ENCODE measurements at regions not wholly inside any gene's neighbourhood (a gene's known extent, or its start where the extent isn't known, plus 50 kb on each side); places are given as distances from the start of the nearest gene placed in this dataset.
"Not testable (repeated sequence)": the region's sequence is repeated elsewhere in the genome, so short reads cannot be mapped to it uniquely, and the experiment has no call there.

DNA sequence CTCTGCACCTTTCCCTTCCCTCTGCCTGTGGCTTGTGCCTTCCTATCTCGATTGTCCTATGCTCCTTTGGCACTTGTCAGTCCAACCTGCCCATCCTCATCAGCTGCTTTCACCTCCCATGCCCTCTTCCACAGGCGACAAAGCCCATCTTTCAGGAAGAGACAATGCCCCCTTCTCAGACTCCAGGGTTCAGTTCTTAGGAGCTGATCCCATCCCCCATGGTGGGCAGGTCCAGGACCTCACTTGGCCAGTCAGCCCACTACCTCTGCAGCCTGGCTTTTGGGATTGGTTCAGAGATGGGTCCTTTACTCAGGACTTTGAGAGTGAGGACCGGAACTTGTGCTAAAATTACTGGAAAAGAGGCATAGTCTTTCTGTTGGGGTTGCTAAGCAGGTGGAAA is 74.0 kb upstream of the NANOS1 start:
- Mint-ChIP-seq H3K27me3 (peaks cover 23% of the 10 kb centered on the region), H3K4me3 (no peak overlapping the region), H3K27ac (no peak overlapping the region), H3K36me3 (no peaks in the 10 kb centered on the region), H3K4me1 (no peaks in the 10 kb centered on the region), H3K9me3 (no peaks in the 10 kb centered on the region)
- no peak for ATAC-seq

DNA sequence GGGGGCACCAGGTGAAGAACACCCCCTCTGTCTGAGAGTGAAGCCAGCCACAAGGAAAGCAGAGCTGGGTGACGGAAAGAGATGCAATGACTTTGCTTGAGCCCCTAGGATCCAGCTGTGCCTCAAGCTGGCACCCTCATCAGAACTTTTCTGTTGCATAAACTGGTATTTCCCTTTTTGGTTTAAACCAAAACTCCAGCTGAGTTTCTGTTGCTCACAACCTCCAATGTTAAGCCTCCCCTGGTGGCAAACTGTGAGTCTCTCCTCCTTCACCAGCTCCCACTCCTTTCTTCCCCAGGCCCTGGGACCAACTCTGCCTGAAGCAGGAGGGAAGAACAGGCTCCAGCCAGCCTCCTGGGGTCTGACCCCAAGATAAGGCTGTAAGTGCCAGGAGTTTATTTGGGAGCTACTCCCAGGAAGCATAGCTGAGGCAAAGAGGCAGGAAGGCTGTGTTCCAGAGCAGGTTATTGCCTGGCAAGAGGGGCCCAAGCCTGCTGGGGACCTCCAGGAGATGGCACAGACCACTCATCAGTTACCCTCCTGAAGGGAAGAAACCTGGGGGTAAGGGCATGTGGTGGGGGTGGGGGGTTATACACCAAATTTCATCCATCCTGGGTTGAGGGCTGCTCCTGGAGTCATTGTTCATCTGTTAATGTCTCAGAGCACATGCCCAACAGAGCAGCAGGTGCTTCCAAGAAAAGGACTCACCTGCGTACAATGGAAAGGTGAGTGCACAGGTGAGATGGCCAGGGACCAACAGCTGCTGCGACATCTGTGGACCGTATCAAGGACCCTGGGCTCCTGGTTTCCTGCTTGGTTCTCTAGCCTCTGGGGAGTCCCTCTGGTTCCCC is 73.3 kb upstream of the NANOS1 start:
- Mint-ChIP-seq H3K27ac (no peak overlapping the region), H3K36me3 (no peaks in the 10 kb centered on the region), H3K4me3 (no peak overlapping the region), H3K9me3 (no peaks in the 10 kb centered on the region), H3K27me3 (peaks cover 23% of the 10 kb centered on the region), H3K4me1 (no peaks in the 10 kb centered on the region)
- no peak for ATAC-seq

DNA sequence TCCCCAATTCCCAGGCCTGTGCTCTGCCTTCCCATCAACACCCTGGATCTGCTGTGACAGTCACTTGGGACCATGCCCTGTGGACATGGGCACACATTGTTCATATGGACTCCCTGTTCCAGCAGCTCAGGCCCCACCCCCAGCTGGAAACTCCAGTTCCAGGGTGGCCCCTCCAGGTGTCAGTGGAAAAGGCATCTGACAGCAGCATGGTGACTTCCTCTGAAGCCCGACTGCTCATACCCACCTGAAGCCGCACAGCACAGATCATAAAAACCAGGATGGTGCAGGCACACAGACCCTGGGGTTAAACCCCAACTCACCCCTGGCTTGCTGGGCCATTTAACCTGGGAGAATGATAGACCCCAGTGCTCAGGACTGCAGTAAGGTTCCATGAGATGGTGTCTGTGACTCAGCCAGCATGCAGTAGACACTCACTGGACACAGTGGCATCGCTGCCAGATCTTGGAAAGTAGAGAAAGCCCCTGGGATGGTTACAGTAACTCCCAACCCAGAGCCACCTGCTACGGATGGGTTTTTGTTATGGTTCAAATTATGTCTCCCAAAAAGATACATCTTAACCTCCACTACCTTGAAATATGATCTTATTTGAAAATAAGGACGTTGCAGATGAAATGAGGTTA is 72.6 kb upstream of the NANOS1 start:
- Mint-ChIP-seq H3K36me3 (no peaks in the 10 kb centered on the region), H3K4me3 (no peak overlapping the region), H3K27ac (no peak overlapping the region), H3K4me1 (no peaks in the 10 kb centered on the region), H3K27me3 (peaks cover 23% of the 10 kb centered on the region), H3K9me3 (no peaks in the 10 kb centered on the region)
- no peak for ATAC-seq

DNA sequence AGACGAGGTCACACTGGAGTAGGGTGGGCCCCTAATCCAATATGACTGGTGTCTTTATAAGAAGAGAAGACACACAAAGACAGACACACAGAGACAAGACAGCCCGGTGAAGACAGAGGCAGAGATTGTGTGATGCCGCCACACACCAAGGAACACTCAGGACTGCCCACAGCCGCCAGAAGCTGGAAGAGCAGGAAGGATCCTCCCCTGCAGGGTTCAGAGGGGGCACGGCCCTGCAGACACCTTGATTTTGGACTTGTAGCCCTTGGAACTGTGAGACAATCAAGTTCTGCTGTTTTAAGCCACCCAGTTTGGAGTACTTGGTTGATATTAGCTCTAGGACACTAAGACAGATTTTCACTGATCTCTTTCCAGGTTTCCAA is 72.1 kb upstream of the NANOS1 start:
- no peak for ATAC-seq
- Mint-ChIP-seq H3K36me3 (no peaks in the 10 kb centered on the region), H3K4me1 (no peaks in the 10 kb centered on the region), H3K9me3 (no peaks in the 10 kb centered on the region), H3K27me3 (peaks cover 23% of the 10 kb centered on the region), H3K4me3 (no peak overlapping the region), H3K27ac (no peak overlapping the region)

DNA sequence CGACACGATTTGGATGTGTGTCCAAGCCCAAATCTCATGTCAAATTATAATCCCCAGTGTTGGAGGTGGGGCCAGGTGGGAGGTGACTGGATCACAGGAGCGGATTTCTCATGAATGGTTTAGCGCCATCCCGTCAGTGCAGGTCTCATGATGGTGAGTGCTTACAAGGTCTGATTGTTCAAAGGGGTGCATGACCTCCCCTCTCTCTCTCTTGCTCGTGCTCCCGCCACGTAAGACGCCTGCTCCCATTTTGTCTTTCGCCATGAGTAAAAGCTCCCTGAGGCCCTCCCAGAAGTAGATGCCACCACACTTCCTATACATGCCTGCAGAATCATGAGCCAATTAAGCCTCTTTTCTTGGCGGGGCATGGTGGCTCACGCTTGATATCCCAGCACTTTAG is 71.5 kb upstream of the NANOS1 start:
- Mint-ChIP-seq H3K9me3 (no peaks in the 10 kb centered on the region), H3K4me3 (no peak overlapping the region), H3K4me1 (no peaks in the 10 kb centered on the region), H3K27ac (no peak overlapping the region), H3K36me3 (no peaks in the 10 kb centered on the region), H3K27me3 (peaks cover 24% of the 10 kb centered on the region)
- no peak for ATAC-seq

DNA sequence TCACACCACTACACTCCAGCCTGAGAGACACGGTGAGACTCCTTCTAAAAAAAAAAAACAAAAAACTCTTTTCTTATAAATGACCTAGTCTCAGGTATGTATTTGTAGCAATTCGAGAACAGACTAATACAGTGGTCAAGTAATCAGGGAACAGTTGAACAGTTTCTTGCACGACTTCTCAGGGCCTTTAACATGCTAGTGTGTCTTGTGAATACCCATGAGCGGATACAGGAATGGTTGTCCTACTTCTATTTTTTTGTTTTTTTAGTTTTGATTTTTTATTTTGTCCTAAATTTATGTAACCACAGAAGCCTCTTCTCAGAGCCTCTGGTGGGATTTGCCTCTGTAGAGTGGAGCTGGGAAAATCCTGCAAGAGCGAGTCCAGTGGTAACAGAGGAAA is 71.0 kb upstream of the NANOS1 start:
- no peak for ATAC-seq
- Mint-ChIP-seq H3K4me3 (no peak overlapping the region), H3K9me3 (no peaks in the 10 kb centered on the region), H3K27ac (no peak overlapping the region), H3K27me3 (peaks cover 24% of the 10 kb centered on the region), H3K4me1 (no peaks in the 10 kb centered on the region), H3K36me3 (no peaks in the 10 kb centered on the region)

DNA sequence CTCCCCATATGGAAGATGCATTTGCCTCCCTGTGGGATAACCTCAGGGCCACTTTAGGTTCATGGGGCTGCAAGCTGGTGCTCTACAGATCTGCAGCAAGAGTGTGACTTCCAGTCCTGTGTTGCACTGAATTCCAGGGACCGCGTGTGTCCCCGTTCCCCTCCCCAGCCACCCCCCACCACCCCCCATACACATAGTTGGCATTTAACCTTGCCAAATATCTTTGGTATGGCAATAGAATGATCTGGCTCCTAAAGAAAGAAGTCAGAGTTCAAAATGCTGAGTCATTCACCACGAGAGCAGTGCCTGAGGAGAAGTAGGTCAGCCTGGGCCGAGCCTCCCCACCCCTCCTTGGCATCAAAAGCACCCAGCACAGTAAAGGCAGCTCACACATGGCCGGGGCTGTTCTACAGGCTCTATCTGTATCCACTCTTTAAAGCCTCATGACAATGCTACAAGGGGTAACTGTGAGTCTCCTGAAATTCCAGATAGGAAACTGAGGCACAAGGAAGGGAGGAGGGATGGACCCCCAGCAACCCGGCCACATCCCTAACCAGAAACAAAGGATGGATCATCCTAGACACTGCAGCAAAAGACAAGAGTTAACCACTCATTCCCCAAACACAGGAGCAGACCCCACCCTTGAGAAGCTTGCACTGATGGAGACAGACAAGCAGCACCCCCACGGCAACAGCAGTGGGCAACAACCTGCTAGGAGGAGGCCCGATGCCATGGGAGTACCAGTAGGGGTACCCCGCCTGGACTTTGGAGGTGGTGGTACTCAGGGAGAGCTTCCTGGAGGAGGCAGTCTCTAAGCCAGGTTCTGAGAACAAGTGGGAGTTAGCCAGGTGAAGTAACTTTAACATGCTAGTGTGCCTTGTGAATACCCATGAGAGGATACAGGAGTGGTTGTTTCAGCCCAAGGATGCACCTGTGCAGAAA is 70.3 kb upstream of the NANOS1 start:
- Mint-ChIP-seq H3K9me3 (peaks cover 2% of the 10 kb centered on the region), H3K27ac (no peak overlapping the region), H3K36me3 (no peaks in the 10 kb centered on the region), H3K4me3 (no peak overlapping the region), H3K27me3 (peaks cover 25% of the 10 kb centered on the region), H3K4me1 (no peaks in the 10 kb centered on the region)
- no peak for ATAC-seq

DNA sequence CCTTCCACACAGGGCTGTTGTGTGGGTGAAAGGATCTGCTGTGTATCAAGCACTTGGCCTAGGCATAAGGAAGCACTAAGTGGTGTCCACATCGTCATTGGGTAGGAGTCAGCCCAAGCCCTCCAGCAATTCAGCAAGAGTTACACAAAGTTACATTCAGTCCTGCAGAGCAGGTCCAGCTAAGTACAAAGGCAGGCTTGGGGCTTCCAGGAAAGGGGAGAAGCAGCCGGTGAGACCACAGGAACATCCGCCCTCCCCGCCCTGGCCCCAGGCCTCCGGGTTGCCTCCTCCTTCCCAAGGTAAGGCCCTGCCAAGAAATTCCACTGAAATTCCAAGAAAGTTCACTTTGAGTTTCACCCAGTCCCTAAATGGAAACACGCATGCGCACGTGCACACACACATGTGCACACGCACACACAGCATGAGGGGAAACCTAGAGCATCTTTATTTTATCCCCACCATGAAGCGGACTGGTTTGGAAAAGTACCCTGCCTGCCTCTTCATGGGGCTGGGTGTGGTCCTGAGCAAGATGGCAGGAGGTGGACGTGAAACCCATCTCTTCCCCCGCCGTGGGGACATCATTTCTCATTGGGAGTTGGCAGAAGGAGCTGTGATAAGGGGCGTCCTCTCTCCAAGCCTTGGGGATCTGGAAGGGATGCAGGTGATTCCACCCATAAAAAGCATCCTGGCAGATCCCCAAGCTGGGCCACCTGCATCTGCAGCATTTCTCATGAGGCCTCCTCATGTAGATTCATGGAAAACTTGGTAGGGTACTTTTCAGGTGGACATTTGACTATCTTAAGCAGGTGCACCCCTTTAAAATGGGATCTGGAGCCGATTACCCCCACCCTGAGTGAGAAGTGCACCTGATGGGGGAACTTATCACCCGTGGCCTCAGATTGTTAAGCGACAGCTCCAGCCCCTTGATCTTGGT is 69.1 kb upstream of the NANOS1 start:
- ATAC-seq = no peak
- Mint-ChIP-seq H3K27me3 (peaks cover 29% of the 10 kb centered on the region), H3K36me3 (no peaks in the 10 kb centered on the region), H3K4me3 (no peak overlapping the region), H3K9me3 (peaks cover 4% of the 10 kb centered on the region), H3K4me1 (no peaks in the 10 kb centered on the region), H3K27ac (no peak overlapping the region)

DNA sequence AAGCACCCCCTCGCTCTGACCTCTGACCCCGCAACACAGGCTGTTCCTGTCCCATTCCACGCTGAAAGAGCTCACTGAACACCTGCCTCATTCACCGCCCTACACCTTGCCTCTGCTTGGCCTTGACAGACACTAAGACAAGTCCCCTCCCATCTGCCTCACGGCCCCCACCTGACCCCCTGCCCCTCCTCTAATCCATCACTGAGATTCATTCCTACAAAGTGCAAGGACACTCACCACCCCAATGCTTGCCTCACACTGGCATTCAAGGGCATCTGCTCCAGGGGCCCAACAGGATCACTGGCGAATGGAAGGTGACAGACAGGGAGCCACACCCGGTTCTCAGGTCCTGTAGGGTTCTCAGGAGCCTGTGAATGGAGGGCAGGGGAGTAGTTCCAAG is 68.1 kb upstream of the NANOS1 start:
- Mint-ChIP-seq H3K27me3 (peaks cover 39% of the 10 kb centered on the region), H3K27ac (no peak overlapping the region), H3K4me3 (no peak overlapping the region), H3K9me3 (peaks cover 4% of the 10 kb centered on the region), H3K4me1 (no peaks in the 10 kb centered on the region), H3K36me3 (no peaks in the 10 kb centered on the region)
- no peak for ATAC-seq

DNA sequence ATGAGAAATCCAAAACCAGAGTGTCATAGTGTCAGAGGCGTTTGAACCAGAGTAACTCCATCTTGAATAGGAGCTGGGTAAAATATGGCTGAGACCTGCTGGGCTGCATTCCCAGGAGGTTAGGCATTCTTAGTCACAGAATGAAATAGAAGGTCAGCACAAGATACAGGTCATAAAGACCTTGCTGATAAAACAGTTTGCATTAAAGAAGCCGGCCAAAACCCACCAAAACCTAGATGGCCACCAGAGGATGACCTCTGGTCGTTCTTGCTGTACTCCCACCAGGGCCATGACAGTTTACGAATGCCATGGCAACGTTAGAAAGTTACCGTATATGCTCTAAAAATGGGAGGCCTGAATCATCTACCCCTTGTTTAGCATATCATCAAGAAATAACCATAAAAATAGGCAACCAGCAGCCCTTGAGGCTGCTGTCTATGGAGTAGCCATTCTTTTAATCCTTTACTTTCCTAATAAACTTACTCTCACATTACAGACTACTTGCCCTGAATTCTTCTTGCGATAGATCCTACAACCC is 67.1 kb upstream of the NANOS1 start:
- not testable (repeated sequence) for H3K4me3 Mint-ChIP-seq, H3K27ac Mint-ChIP-seq, H3K4me1 Mint-ChIP-seq, H3K36me3 Mint-ChIP-seq, ATAC-seq, H3K9me3 Mint-ChIP-seq
- peaks cover 47% of the 10 kb centered on the region for H3K27me3 Mint-ChIP-seq

DNA sequence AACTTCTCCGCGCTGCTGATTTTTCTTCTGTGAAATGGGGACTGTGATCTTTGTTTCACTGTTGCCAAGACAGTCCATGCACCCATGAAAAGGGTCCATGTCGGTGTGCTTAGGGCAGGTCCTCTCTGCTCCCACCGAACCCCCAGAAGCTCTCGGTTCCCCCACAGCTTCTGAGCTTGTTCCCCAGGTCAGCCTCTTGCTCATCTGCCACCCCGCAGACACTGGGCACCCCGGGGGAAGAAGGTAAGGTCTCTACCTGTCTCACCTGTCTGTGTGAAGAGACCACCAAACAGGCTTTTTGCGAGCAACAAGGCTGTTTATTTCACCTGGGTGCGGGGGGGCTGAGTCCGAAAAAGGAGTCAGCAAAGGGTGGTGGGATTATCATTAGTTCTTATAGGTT is 66.2 kb upstream of the NANOS1 start:
- ATAC-seq = no peak
- H3K4me1 Mint-ChIP-seq = no peaks in the 10 kb centered on the region
- peaks cover 4% of the 10 kb centered on the region for H3K9me3 Mint-ChIP-seq
- H3K27me3 Mint-ChIP-seq = peaks cover 56% of the 10 kb centered on the region
- no peak overlapping the region for H3K4me3 Mint-ChIP-seq
- H3K36me3 Mint-ChIP-seq = no peaks in the 10 kb centered on the region
- no peak overlapping the region for H3K27ac Mint-ChIP-seq

DNA sequence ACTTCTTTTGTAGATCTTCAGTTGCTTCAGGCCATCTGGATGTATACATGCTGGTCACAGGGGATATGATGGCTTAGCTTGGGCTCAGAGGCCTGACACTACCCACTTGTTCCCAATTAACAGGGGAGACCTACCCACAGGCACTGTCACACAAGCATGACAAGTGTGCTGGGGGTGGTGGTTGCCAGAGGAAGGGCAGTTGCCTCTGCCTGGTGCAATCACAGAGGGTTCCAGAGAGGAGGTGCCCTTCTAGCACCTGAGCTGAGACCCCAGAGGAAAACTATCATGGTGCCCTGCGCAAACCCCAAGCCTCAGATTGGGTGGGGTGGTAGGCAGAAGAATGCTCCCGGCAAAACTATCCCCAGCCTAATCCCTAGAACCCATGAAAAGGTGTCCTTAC is 65.6 kb upstream of the NANOS1 start:
- no peak overlapping the region for H3K27ac Mint-ChIP-seq
- H3K27me3 Mint-ChIP-seq = peaks cover 62% of the 10 kb centered on the region
- no peaks in the 10 kb centered on the region for H3K36me3 Mint-ChIP-seq
- H3K4me3 Mint-ChIP-seq = no peak overlapping the region
- H3K4me1 Mint-ChIP-seq = no peaks in the 10 kb centered on the region
- no peak for ATAC-seq
- H3K9me3 Mint-ChIP-seq = peaks cover 4% of the 10 kb centered on the region

DNA sequence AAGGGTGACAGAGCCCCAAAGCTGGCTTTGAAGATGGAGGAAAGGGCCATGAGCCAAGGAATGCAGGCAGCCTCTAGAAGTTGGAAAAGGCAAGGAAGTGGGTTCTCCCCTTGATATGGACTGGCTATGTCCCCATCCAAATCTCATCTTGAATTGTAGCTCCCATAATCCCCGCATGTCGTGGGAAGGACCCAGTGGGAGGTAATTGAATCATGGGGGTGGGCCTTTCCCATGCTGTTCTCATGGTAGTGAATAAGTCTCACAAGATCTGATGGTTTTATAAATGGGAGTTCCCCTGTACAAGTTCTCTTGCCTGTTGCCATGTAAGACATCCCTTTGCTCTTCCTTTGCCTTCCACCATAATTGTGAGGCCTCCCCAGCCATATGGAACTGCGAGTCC is 65.0 kb upstream of the NANOS1 start:
- not testable (repeated sequence) for H3K36me3 Mint-ChIP-seq, H3K4me1 Mint-ChIP-seq, H3K27ac Mint-ChIP-seq, H3K9me3 Mint-ChIP-seq, H3K4me3 Mint-ChIP-seq, ATAC-seq
- H3K27me3 Mint-ChIP-seq = peaks cover 68% of the 10 kb centered on the region

DNA sequence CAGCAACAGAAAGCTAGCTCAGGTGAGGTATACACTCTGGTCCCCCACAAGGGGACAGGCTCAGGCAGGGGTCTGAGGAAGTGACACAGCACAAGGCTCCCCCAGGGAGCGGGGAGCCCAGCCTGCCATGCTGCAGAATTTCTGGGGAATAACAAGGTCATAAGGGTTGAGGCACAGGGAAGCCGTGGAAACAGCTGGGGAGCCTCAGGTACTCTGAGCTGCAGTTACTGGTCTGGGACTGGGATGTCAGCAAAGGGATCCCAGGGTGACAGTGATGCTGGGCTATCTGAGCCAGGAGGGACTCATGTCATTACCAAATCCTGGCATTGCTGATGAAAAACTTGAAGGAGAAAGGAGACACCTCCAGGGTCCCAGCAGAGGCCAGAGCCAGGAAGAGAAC is 64.4 kb upstream of the NANOS1 start:
- ATAC-seq = no peak
- Mint-ChIP-seq H3K9me3 (peaks cover 4% of the 10 kb centered on the region), H3K4me1 (no peaks in the 10 kb centered on the region), H3K27me3 (peaks cover 74% of the 10 kb centered on the region), H3K36me3 (no peaks in the 10 kb centered on the region), H3K27ac (no peak overlapping the region), H3K4me3 (no peak overlapping the region)

Measured in stimulated activated memory B cell treated with anti-CD40 and anti-IgM and Interleukin-4, amounts not matched to agents 10 μg/mL and 1 μg/mL and 100 μg/mL, for 72 hours (primary cell).